ENCODE measurements at regions not wholly inside any gene's neighbourhood (a gene's known extent, or its start where the extent isn't known, plus 50 kb on each side); places are given as distances from the start of the nearest gene placed in this dataset.

DNA sequence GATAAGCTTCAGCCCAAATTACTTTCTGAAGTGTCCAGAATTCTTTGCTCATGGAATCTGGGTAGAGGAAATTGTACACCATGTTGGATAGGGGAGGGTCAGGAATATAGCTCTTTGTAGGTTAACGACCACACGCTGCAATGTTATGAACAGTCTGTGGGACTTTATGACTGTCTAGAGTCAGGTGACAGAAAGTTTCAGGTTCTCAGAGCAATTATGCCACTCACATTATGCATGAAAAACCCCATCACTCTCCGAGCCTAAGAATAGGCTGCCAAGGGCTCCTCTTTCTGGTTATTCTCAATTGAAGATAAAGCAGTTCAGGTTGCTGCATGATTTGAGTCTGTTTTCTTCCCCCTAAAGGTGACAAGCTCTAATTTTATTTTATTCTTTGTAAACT is 430.9 kb downstream of the ATP23 start:
- H3K4me3 ChIP-seq (ENCODE audit: low read length): no peak overlapping the region
- no peak for DNase-seq (ENCODE audit: low read depth, low spot score)
- H3K36me3 ChIP-seq (ENCODE audit: control insufficient read depth, insufficient read depth, low read length): no peaks in the 10 kb centered on the region
- no peaks in the 10 kb centered on the region for H3K4me1 ChIP-seq (ENCODE audit: control insufficient read depth, insufficient read depth, low read length)
- H3K9me3 ChIP-seq (ENCODE audit: control insufficient read depth, insufficient read depth, low read length): no peaks in the 10 kb centered on the region
- no peak overlapping the region for H3K27ac ChIP-seq (ENCODE audit: low read length)
- no peaks in the 10 kb centered on the region for H3K27me3 ChIP-seq (ENCODE audit: control insufficient read depth, insufficient read depth, low read length)
- no CpG with 5 or more reads among the region's 3 CpGs for WGBS (ENCODE audit: insufficient coverage, insufficient read length)

DNA sequence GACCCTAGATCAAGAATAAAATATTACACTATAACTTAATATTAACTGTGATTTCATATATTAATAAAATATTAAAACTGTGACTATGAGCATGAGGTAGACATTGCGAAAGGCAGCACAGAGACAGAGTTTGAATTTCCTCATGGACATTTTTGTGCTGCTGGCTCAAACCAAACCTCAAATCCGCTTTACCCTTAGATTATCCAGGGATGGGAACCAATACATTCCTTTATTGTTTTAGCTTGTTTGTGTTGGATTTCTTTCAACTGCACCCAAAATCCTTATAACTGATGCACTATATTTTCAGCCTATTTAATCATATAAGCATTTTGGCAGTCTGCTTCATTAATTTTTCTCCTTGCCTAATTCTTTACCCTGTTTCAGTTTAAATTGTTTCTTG is 436.7 kb downstream of the ATP23 start:
- no peak for DNase-seq (ENCODE audit: low read depth, low spot score)
- H3K4me3 ChIP-seq (ENCODE audit: low read length): no peak overlapping the region

DNA sequence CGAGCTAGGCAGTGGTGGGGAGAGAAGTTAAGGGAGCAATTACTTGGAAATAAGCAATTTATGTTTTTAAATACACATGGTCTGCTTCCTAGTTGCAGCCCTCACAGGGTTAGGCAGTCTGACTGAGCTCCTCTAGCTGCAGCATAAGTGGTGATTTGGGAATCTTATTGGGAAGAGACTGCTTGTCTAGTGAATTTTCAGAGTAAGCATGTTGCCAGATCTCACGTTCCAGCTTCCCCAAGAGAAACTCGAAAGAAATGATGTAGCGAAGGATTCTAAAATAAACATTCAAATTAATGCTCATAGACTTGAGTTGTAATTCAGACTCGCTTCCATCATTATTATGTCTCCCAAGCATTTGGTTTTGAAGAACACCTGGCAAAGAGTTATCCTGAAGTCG is 440.2 kb downstream of the ATP23 start:
- H3K36me3 ChIP-seq (ENCODE audit: control insufficient read depth, insufficient read depth, low read length): no peaks in the 10 kb centered on the region
- H3K27ac ChIP-seq (ENCODE audit: low read length): no peak overlapping the region
- no peaks in the 10 kb centered on the region for H3K4me1 ChIP-seq (ENCODE audit: control insufficient read depth, insufficient read depth, low read length)
- H3K4me3 ChIP-seq (ENCODE audit: low read length): no peak overlapping the region
- no peaks in the 10 kb centered on the region for H3K9me3 ChIP-seq (ENCODE audit: control insufficient read depth, insufficient read depth, low read length)
- no peaks in the 10 kb centered on the region for H3K27me3 ChIP-seq (ENCODE audit: control insufficient read depth, insufficient read depth, low read length)
- no CpG with 5 or more reads among the region's 6 CpGs for WGBS (ENCODE audit: insufficient coverage, insufficient read length)
- no peak for DNase-seq (ENCODE audit: low read depth, low spot score)

More for the DNA sequence above, 436.7 kb downstream of the ATP23 start:
- Histone ChIP-seq H3K27me3 (ENCODE audit: control insufficient read depth, insufficient read depth, low read length) (no peaks in the 10 kb centered on the region), H3K36me3 (ENCODE audit: control insufficient read depth, insufficient read depth, low read length) (no peaks in the 10 kb centered on the region), H3K9me3 (ENCODE audit: control insufficient read depth, insufficient read depth, low read length) (no peaks in the 10 kb centered on the region), H3K27ac (ENCODE audit: low read length) (no peak overlapping the region), H3K4me1 (ENCODE audit: control insufficient read depth, insufficient read depth, low read length) (no peaks in the 10 kb centered on the region)
- WGBS (ENCODE audit: insufficient coverage, insufficient read length): no CpG with 5 or more reads among the region's 2 CpGs

DNA sequence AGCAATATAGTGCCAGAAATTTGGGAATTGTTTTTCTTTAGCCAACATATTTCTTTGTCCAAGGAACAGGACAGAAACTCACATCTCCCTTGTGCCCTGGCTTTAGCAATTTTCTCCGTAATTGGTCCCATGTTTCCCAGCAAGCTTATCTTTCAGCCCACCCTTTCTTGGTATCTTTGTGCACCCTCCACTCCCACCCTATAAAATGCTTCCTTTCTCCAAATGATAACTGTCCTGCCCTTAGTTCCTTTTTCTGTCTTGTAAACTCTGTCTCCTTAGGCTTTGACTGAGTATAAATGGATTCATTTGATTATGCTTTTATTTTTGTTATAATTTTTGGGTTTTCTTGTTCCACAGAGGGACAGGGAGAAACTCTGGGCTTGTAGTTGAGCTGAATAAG is 442.8 kb downstream of the ATP23 start:
- Histone ChIP-seq H3K9me3 (ENCODE audit: control insufficient read depth, insufficient read depth, low read length) (no peaks in the 10 kb centered on the region), H3K4me1 (ENCODE audit: control insufficient read depth, insufficient read depth, low read length) (no peaks in the 10 kb centered on the region), H3K27ac (ENCODE audit: low read length) (no peak overlapping the region), H3K4me3 (ENCODE audit: low read length) (no peak overlapping the region), H3K27me3 (ENCODE audit: control insufficient read depth, insufficient read depth, low read length) (no peaks in the 10 kb centered on the region), H3K36me3 (ENCODE audit: control insufficient read depth, insufficient read depth, low read length) (no peaks in the 10 kb centered on the region)
- WGBS (ENCODE audit: insufficient coverage, insufficient read length): no CpG with 5 or more reads among the region's 1 CpG
- no peak for DNase-seq (ENCODE audit: low read depth, low spot score)

DNA sequence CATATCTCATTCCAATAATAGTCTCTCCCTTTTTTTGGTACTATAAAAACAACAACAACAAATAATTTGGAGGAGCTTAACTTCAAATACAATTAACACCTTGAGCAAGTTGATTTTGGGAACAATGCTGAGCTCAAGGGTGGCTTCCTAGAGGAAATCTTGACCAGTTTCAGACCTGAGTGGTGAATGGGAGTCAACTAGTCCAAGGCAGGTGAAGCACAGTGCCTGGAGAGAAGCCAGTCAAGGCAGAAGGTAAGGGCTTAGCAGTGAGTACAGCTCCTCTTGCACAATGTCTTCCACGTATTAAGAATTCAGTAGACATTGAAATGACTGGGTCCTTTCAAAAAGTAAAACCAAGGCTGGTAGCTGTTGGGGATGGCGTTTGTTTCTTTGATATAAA is 444.8 kb downstream of the ATP23 start:
- H3K27me3 ChIP-seq (ENCODE audit: control insufficient read depth, insufficient read depth, low read length): no peaks in the 10 kb centered on the region
- no peak overlapping the region for H3K27ac ChIP-seq (ENCODE audit: low read length)
- no peaks in the 10 kb centered on the region for H3K4me1 ChIP-seq (ENCODE audit: control insufficient read depth, insufficient read depth, low read length)
- H3K4me3 ChIP-seq (ENCODE audit: low read length): no peak overlapping the region
- H3K36me3 ChIP-seq (ENCODE audit: control insufficient read depth, insufficient read depth, low read length): no peaks in the 10 kb centered on the region
- H3K9me3 ChIP-seq (ENCODE audit: control insufficient read depth, insufficient read depth, low read length): no peaks in the 10 kb centered on the region
- DNase-seq (ENCODE audit: low read depth, low spot score): no peak
- WGBS (ENCODE audit: insufficient coverage, insufficient read length): no CpG with 5 or more reads among the region's 2 CpGs

DNA sequence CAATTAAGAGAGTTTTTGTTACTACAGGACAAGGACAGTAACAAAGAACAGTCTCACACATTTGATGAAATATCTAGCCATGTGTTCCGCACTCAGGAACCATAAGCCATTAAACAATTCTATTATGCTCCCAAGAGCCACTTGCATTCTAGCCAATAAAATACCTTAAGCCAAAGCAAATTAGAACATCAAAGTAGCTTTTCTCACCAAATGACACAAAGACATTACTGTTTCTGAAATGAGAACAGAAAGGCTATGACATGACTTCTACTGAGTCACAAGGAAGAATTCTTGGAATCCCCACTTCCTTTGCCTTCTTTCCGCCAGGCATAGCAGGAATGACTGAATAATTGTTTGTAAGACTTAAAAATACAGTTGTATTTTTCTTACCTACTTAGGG is 445.8 kb downstream of the ATP23 start:
- H3K4me3 ChIP-seq (ENCODE audit: low read length): no peak overlapping the region
- DNase-seq (ENCODE audit: low read depth, low spot score): no peak
- no peaks in the 10 kb centered on the region for H3K27me3 ChIP-seq (ENCODE audit: control insufficient read depth, insufficient read depth, low read length)
- no peaks in the 10 kb centered on the region for H3K36me3 ChIP-seq (ENCODE audit: control insufficient read depth, insufficient read depth, low read length)
- H3K9me3 ChIP-seq (ENCODE audit: control insufficient read depth, insufficient read depth, low read length): no peaks in the 10 kb centered on the region
- H3K27ac ChIP-seq (ENCODE audit: low read length): no peak overlapping the region
- H3K4me1 ChIP-seq (ENCODE audit: control insufficient read depth, insufficient read depth, low read length): no peaks in the 10 kb centered on the region
- no CpG with 5 or more reads among the region's 2 CpGs for WGBS (ENCODE audit: insufficient coverage, insufficient read length)

DNA sequence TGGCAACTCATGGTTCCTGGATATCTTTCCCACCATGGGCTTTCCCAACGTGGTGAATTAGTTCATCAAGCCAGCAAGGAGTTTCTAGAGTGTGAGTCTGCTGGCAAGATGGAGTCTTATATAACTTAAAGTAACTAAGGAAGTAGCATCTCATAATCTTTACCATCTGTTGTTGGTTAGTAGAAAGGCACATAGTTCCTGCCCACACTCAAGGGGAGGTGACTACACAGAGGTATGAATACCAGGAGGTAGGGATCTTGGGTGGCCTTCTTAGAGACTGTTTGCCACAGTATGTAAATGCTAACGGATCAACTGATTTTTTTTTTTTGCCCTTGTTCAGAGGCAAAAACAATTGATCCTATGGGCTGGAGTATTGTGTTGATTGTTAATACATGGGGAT is 446.9 kb downstream of the ATP23 start:
- H3K4me1 ChIP-seq (ENCODE audit: control insufficient read depth, insufficient read depth, low read length): no peaks in the 10 kb centered on the region
- H3K27me3 ChIP-seq (ENCODE audit: control insufficient read depth, insufficient read depth, low read length): no peaks in the 10 kb centered on the region
- H3K4me3 ChIP-seq (ENCODE audit: low read length): no peak overlapping the region
- DNase-seq (ENCODE audit: low read depth, low spot score): no peak
- H3K9me3 ChIP-seq (ENCODE audit: control insufficient read depth, insufficient read depth, low read length): no peaks in the 10 kb centered on the region
- H3K36me3 ChIP-seq (ENCODE audit: control insufficient read depth, insufficient read depth, low read length): no peaks in the 10 kb centered on the region
- no CpG with 5 or more reads among the region's 2 CpGs for WGBS (ENCODE audit: insufficient coverage, insufficient read length)
- H3K27ac ChIP-seq (ENCODE audit: low read length): no peak overlapping the region

DNA sequence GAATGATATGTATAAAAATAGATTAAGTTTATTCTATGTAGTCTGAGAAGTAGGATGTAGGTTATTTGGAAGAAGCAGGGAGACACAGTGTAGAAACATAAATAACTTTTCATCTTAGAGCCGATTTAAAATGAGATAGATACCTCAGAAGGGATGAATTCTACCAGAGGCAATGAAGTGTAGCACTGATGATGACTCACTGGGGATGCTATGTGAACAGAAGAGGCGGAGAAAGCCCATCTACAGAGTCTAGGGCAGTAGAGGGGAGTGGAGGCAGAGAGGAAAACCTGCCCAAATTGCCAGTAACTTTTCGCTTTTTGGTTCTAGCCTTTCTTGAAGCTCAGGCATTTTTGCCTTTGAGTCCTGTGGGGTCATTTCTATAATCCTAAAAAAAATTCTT is 451.8 kb downstream of the ATP23 start:
- no peaks in the 10 kb centered on the region for H3K27me3 ChIP-seq (ENCODE audit: control insufficient read depth, insufficient read depth, low read length)
- no CpG with 5 or more reads among the region's 3 CpGs for WGBS (ENCODE audit: insufficient coverage, insufficient read length)
- DNase-seq (ENCODE audit: low read depth, low spot score): no peak
- no peaks in the 10 kb centered on the region for H3K4me1 ChIP-seq (ENCODE audit: control insufficient read depth, insufficient read depth, low read length)
- no peaks in the 10 kb centered on the region for H3K9me3 ChIP-seq (ENCODE audit: control insufficient read depth, insufficient read depth, low read length)
- no peak overlapping the region for H3K27ac ChIP-seq (ENCODE audit: low read length)
- H3K36me3 ChIP-seq (ENCODE audit: control insufficient read depth, insufficient read depth, low read length): no peaks in the 10 kb centered on the region
- H3K4me3 ChIP-seq (ENCODE audit: low read length): no peak overlapping the region

DNA sequence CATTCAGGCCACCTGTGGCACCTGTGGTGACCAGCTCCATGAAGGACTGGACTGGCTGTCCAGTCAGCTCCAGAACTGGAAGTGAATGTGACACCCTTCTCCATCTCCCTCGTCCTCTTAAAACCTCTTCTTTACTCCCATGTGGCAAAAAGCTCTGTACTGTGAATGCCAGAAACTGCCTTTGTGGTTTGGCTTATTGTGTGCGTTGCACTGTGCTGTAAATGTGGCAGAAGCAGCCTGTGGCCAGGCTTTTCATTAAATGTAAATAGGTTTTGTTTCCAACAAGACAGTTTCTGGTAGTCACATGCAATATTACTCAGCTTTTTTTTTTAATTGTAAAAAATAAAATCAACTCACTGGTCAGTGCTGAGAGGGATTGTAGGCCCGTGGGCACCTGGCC is 453.7 kb downstream of the ATP23 start:
- no peak for DNase-seq (ENCODE audit: low read depth, low spot score)
- H3K27ac ChIP-seq (ENCODE audit: low read length): no peak overlapping the region
- no peak overlapping the region for H3K4me3 ChIP-seq (ENCODE audit: low read length)
- WGBS (ENCODE audit: insufficient coverage, insufficient read length): no CpG with 5 or more reads among the region's 3 CpGs
- no peaks in the 10 kb centered on the region for H3K4me1 ChIP-seq (ENCODE audit: control insufficient read depth, insufficient read depth, low read length)
- H3K36me3 ChIP-seq (ENCODE audit: control insufficient read depth, insufficient read depth, low read length): no peaks in the 10 kb centered on the region
- H3K27me3 ChIP-seq (ENCODE audit: control insufficient read depth, insufficient read depth, low read length): no peaks in the 10 kb centered on the region
- H3K9me3 ChIP-seq (ENCODE audit: control insufficient read depth, insufficient read depth, low read length): no peaks in the 10 kb centered on the region

DNA sequence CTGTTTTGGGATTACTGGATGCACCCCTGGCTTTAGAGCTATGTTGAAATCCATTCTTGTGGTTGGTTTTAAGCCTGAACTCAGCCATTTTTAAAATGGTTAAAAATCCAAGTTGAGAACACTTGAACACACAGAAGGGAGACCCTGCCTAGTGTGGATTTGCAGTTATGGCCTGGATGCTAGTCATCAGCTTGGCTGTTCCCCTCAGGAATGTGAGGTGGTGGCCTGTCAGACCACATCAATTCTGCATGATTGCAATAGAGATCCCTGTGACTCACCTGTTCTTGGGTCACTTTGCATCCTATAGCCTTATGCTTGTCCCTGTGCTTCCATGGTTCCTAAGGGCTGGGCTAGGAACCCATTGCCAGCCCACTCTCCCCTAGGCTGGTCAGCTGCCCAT is 454.1 kb downstream of the ATP23 start:
- H3K27ac ChIP-seq (ENCODE audit: low read length): no peak overlapping the region
- no peaks in the 10 kb centered on the region for H3K4me1 ChIP-seq (ENCODE audit: control insufficient read depth, insufficient read depth, low read length)
- DNase-seq (ENCODE audit: low read depth, low spot score): no peak
- no peak overlapping the region for H3K4me3 ChIP-seq (ENCODE audit: low read length)
- no peaks in the 10 kb centered on the region for H3K9me3 ChIP-seq (ENCODE audit: control insufficient read depth, insufficient read depth, low read length)
- H3K27me3 ChIP-seq (ENCODE audit: control insufficient read depth, insufficient read depth, low read length): no peaks in the 10 kb centered on the region
- no peaks in the 10 kb centered on the region for H3K36me3 ChIP-seq (ENCODE audit: control insufficient read depth, insufficient read depth, low read length)

DNA sequence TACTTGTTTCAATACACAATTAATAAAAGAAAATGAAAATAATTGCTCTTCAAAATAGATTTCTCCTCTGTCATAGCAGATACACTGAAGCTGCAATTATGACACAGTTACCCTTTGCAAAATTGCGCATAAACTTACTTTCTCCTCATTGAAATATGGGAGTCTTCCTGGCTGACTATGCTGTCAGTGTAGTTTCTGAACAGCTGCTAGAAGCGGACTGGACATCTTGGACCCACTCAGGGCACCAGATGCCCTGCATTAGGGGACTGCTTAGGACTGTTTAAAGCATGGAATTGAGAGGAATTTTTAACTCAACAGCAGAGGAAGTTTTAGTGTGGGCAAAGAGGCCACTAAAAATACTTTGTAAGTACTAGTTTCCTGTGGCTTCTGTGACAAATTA is 454.9 kb downstream of the ATP23 start:
- H3K36me3 ChIP-seq (ENCODE audit: control insufficient read depth, insufficient read depth, low read length): no peaks in the 10 kb centered on the region
- WGBS (ENCODE audit: insufficient coverage, insufficient read length): no CpG with 5 or more reads among the region's 2 CpGs
- no peak for DNase-seq (ENCODE audit: low read depth, low spot score)

More for the DNA sequence above, 454.9 kb downstream of the ATP23 start:
- Histone ChIP-seq H3K27ac (ENCODE audit: low read length) (no peak overlapping the region), H3K4me3 (ENCODE audit: low read length) (no peak overlapping the region), H3K9me3 (ENCODE audit: control insufficient read depth, insufficient read depth, low read length) (no peaks in the 10 kb centered on the region), H3K4me1 (ENCODE audit: control insufficient read depth, insufficient read depth, low read length) (no peaks in the 10 kb centered on the region), H3K27me3 (ENCODE audit: control insufficient read depth, insufficient read depth, low read length) (no peaks in the 10 kb centered on the region)
